GM12878 (cell line): ENCODE measurements at regions not wholly inside any gene's neighbourhood (a gene's known extent, or its start where the extent isn't known, plus 50 kb on each side); places are given as distances from the start of the nearest gene placed in this dataset.

Source experiments
- KLF5 ChIP-seq: fragments of 450-650 bp; IDR thresholded peaks from 2 replicates; pipeline ENCODE4 v1.6.1; 2014; ENCODE audit warnings: mild to moderate bottlenecking; ENCODE audit not compliant: partially characterized antibody
- SRF ChIP-seq, 2 experiments: IDR thresholded peaks; 2 replicates each; pipeline ENCODE4 v1.6.1; 2011; ENCODE audit warnings: low read depth in 2 of 2, low read length in 2 of 2, mild to moderate bottlenecking in 1 of 2, moderate library complexity in 1 of 2
- TF ChIP-seq, protein P1 (sequence below), 3 experiments: IDR thresholded peaks in 2 of 3; conservative IDR thresholded peaks in 1 of 3; 2 replicates each; pipeline ENCODE4 v1.5.1; 2011; ENCODE audit warnings: low read depth in 3 of 3, low read length in 3 of 3, mild to moderate bottlenecking in 3 of 3, control low read depth in 2 of 3, moderate library complexity in 2 of 3, inconsistent platforms in 1 of 3, mixed read lengths in 1 of 3; ENCODE audit not compliant: control insufficient read depth in 2 of 3, insufficient read depth in 1 of 3; ENCODE audit errors: extremely low read depth in 1 of 3

DNA sequence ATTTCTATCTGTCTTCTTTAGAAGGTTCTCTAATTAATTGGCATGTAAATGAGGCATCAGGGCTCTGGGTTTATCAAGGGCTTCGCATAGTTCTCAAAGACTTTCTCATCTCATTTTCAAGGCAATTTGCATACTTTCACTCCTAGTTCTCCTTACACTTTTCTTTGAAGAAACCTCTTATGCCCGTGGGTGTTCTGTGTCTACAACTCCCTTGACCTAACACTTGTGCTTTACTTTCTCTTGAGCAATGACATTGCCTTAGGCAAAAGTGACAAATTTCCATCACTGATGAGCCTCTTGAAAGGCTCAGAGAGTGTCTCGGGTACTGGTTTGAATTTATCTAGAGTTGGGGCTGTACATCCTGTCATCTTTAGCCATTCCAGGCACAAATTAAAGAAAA lies 74.7 kb upstream of the ITPRID1 start:
- TF ChIP-seq, protein P1, sequence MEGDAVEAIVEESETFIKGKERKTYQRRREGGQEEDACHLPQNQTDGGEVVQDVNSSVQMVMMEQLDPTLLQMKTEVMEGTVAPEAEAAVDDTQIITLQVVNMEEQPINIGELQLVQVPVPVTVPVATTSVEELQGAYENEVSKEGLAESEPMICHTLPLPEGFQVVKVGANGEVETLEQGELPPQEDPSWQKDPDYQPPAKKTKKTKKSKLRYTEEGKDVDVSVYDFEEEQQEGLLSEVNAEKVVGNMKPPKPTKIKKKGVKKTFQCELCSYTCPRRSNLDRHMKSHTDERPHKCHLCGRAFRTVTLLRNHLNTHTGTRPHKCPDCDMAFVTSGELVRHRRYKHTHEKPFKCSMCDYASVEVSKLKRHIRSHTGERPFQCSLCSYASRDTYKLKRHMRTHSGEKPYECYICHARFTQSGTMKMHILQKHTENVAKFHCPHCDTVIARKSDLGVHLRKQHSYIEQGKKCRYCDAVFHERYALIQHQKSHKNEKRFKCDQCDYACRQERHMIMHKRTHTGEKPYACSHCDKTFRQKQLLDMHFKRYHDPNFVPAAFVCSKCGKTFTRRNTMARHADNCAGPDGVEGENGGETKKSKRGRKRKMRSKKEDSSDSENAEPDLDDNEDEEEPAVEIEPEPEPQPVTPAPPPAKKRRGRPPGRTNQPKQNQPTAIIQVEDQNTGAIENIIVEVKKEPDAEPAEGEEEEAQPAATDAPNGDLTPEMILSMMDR (IDR thresholded peaks at IDR 0.05 in 2 of 3, conservative IDR thresholded peaks at IDR 0.05 in 1 of 3; ENCODE audit: control insufficient read depth in 2 of 3, extremely low read depth in 1 of 3, insufficient read depth in 1 of 3, low read depth in 3 of 3, low read length in 3 of 3) = no peak
- TF ChIP-seq SRF (IDR thresholded peaks at IDR 0.05; ENCODE audit: low read depth in 2 of 2, low read length in 2 of 2) (no peak), KLF5 (no peak)
